ENCODE measurements at regions not wholly inside any gene's neighbourhood (a gene's known extent, or its start where the extent isn't known, plus 50 kb on each side); places are given as distances from the start of the nearest gene placed in this dataset.

DNA sequence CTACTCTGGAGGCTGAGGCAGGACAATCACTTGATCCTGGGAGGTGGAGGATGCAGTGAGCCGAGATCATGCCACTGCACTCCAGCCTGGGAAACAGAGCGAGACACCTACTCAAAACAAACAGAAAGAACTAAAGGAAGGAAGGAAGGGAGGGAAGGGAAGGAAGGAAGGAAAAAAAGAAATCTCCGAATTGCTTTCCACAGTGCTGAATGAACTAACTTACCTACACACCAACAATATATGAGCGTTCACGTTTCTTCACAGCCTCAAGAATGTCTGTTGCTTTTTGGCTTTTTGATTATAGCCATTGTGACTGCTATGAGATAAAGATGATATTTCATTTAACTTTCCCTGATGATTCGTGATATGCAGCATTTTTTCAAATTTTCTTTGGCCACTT is 1343.7 kb downstream of the LRFN5 start:
- DNase-seq (ENCODE audit: low spot score), result no peak

DNA sequence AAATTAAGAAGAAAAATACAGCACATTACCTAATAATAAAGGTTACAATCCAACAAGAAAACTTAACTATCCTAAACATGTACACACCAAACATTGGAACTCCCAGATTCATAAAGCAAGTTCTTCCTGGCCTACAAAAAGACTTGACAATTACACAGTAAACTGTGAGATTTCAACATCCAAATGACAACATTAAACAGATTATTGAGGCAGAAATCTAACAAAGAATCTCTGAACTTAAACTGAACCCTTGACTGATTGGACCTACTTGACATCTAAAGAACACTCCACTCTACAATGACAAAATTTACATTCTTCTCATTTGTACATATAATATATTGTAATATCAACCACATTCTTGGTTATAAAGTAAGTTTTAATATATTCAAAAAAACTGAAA is 1341.3 kb downstream of the LRFN5 start:
- no peak for DNase-seq (ENCODE audit: low spot score)

- no peak for DNase-seq (ENCODE audit: low spot score)
Measured at GRCh38 chr14:42944284-42944683, 1337.6 kb downstream of the LRFN5 start.

GRCh38 chr14:42931308-42931707 is 1324.6 kb downstream of the LRFN5 start:
- DNase-seq (ENCODE audit: low spot score), result no peak

- no peak for DNase-seq (ENCODE audit: low spot score)
Measured at GRCh38 chr14:42929806-42930480, 1323.3 kb downstream of the LRFN5 start.

DNA sequence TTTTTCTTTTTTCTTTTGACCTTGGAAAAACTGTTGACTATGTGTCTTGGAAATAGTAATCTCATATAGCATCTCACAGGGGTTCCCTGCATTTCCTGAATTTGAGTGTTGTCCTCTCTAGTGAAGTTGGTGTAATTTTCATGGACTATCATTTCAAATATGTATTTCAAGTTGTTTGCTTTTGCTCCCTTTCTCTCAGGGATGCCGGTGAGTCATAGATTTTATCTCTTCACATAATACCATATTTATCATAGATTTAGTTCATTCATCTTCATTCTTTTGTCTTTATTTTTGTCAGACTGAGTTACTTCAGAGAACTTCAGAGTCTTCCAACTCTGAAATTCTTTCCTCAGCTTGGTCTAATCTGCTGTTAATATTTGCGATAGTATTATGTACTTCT is 1320.6 kb downstream of the LRFN5 start:
- DNase-seq (ENCODE audit: low spot score), result no peak

GRCh38 chr14:42921901-42922300 is 1315.2 kb downstream of the LRFN5 start:
- DNase-seq (ENCODE audit: low spot score), result no peak

- no peak for DNase-seq (ENCODE audit: low spot score)
Measured at GRCh38 chr14:42918615-42919014, 1311.9 kb downstream of the LRFN5 start.

DNA sequence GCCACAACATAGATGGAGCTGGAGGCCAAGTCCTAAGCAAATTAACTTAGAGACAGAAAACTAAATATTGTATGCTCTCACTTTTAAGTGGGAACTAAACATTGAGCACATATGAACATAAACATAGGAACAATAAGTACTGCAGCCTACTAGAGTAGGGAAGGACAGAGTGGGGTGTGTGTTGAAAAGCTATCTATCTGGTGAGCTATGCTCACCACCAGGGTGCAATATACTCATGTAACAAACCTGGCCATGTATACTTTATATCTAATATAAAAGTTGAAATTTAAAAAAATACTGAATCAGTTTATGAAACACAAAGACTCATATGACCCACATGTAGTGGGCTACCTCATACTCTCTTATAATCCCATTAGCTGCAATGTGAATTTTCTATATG is 1305.0 kb downstream of the LRFN5 start:
- no peak for DNase-seq (ENCODE audit: low spot score)

DNA sequence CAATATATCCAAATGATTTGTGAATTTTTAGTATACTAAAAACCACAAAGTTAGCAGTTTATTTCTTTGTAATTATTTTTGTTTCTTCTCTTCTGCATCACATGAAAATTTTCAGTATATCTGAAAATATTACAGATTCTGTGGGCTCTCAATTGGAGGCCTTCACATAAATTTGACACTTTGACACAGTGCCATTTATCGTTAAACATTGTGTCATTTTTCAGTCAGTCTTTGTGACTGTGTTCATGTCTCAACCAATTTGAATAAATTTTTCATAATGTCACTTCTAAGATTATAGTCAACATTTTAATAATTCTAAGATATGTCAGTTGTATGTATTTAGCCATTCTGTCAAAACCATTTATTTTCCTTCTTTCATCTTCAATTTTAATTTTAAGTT is 1303.0 kb downstream of the LRFN5 start:
- no peak for DNase-seq (ENCODE audit: low spot score)

DNA sequence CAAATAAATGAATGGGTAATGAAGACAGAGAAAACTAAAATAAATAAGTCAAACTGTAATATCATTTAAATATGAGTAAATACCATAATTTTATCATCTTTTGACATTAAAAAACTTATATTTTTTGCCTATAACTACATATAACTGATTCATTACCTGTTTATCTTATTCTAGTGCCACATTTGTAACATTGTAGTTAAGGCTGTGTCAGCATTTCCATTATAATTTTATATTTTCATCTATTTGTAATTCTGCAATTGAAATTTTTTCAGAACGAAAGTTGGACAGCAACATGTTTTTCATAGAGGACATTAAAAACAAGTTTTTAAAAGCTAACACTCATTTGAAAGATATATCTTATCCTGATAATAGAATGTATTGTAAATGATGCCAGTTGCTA is 1286.5 kb downstream of the LRFN5 start:
- no peak for DNase-seq (ENCODE audit: low spot score)

GRCh38 chr14:42884100-42884499 is 1277.4 kb downstream of the LRFN5 start:
- no peak for DNase-seq (ENCODE audit: low spot score)

- no peak for DNase-seq (ENCODE audit: low spot score)
Measured at GRCh38 chr14:42877716-42878115, 1271.0 kb downstream of the LRFN5 start.

DNA sequence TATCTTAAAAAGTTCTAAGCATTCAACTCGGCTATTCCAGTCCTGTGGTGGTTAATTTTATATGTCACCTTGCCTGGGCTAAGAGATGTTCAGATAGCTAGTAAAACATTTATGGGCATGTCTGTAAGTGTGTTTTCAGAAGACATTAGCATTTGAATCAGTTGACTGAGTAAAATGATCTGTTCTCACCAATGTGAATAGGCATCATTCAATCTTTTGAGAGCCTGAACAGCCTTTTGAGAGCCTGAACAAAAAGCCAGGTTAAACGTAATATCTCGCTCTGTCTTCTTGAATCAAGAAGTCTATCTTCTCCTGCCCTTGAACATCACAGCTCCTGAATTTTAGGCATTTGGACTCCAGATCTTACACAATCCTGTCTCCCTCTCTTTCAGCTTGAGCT is 1266.1 kb downstream of the LRFN5 start:
- no peak for DNase-seq (ENCODE audit: low spot score)

DNA sequence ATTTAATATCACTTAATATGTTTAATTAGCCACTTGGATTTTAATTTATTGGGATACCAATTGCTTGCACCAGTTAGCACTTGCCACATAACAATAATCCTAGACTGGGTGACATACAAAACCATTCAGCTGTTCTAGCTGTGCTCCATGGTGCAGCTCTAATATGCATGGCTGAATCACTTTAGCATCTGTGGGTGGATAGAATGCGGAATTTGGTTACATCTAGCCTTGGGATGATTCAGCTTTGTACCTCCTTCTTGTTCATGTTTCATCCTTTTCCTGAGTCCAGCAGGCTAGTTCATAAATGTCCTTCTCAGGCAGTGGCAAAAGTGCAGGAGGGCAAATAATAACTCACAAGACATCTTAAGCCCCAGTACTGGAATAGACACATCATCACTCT is 1263.0 kb downstream of the LRFN5 start:
- DNase-seq (ENCODE audit: low spot score), result no peak

- DNase-seq (ENCODE audit: low spot score), result no peak
Measured at GRCh38 chr14:42862114-42862513, 1255.4 kb downstream of the LRFN5 start.

GRCh38 chr14:42860371-42860770 is 1253.7 kb downstream of the LRFN5 start:
- DNase-seq (ENCODE audit: low spot score), result no peak

GRCh38 chr14:42856106-42856505 is 1249.4 kb downstream of the LRFN5 start:
- no peak for DNase-seq (ENCODE audit: low spot score)

GRCh38 chr14:42855085-42855484 is 1248.4 kb downstream of the LRFN5 start:
- no peak for DNase-seq (ENCODE audit: low spot score)

DNA sequence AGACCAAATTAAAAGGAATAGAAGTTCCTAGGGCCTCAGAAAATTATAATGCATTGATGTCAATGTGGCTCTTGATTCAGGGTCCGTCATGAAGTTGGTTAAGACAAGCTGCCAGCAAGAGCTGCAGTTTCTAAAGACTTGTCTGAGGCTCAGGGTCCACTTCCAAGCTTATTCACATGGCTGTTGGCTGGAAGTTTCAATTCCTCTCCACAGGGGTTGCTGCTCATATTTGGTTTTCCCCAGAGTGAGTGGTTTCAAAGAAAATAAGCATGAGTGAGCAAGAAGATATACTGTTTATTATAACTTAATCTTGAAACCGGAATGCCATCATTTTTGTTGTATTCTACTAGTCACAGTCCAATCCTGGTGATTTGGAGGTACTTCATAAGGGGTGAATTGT is 1247.4 kb downstream of the LRFN5 start:
- DNase-seq (ENCODE audit: low spot score), result no peak

- DNase-seq (ENCODE audit: low spot score), result no peak
Measured at GRCh38 chr14:42848652-42849051, 1242.0 kb downstream of the LRFN5 start.

DNA sequence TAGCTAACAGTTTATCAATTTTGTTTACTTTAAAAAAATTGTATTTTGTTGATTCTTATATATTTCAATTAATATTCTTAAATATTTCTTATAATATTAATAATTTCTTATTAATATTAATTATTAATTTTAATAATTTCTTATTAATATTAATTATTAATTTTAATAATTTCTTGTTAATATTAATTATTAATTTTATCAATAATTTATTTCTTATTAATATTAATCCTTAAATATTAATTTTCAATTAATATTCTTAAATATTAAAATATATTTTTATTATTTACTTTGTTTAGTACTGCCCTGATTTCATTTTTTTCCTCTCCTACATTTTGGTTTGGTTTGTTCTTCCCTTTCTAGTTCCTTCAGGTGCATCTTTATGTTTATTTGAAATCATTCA is 1208.1 kb downstream of the LRFN5 start:
- no peak for DNase-seq (ENCODE audit: low spot score)

DNA sequence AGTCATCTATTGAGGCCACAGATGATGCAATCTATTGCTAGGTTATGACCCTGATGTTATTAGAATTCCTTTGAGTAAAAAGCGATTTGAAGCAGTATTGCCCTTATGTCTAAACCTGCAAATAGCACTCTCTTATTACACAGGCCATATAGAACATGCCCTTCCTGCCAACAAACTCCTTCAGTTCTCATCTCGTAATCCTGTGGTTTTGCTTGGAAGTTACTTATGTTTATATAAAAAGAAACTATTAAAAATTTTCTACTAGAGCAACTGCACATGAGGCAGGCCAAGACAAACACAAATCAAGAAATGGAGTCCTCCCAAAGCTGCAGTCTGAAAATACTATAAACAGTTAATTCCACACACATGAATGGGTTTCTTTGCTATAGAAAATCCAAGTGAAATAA is 1200.2 kb downstream of the LRFN5 start:
- no peak for DNase-seq (ENCODE audit: low spot score)

DNA sequence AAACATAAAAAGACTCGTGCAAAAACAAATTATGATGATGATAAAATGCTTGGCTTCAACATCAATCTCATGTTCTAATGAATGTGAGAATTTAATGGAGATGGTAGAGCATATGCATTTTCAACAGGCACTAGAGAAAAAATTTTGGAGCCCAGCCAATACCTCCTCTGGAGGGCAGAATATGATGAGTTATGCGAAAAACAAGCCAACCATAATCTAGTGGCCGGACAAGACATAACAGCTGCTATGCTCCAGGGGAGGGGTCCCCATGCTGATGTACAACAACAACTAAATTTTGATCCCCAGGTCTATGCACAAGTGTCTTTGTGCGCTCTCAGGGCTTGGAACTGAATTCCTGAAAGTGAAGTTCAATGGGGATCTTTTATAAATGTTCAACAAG is 1197.5 kb downstream of the LRFN5 start:
- DNase-seq (ENCODE audit: low spot score), result no peak
